Urinary bladder (tissue), 3 donors: ENCODE measurements at regions not wholly inside any gene's neighbourhood (a gene's known extent, or its start where the extent isn't known, plus 50 kb on each side); places are given as distances from the start of the nearest gene placed in this dataset.

Experiments
- DNase-seq: peaks from one replicate; pipeline ENCODE4 v3.0.0-alpha.2; 2015; ENCODE audit errors: extremely low spot score
- H3K27ac ChIP-seq: one replicate; pipeline ENCODE4 v1.5.1; 2013; ENCODE audit warnings: low read depth, mild to moderate bottlenecking, moderate library complexity
- H3K36me3 ChIP-seq: one replicate; pipeline ENCODE4 v1.6.1; 2013; ENCODE audit warnings: mild to moderate bottlenecking, moderate library complexity; ENCODE audit not compliant: insufficient read depth
- H3K4me1 ChIP-seq: one replicate; pipeline ENCODE4 v1.6.1; 2013; ENCODE audit warnings: mild to moderate bottlenecking, moderate library complexity; ENCODE audit not compliant: insufficient read depth
- H3K4me3 ChIP-seq: one replicate; pipeline ENCODE4 v1.5.1; 2013; ENCODE audit warnings: low read depth, low read length
- WGBS: extraction: QIAGEN DNeasy Blood & Tissue Kit; methylation state at CpG from one replicate; pipeline ENCODE4 v1.1.7; 2013; 5-methylcytosine and 5-hydroxymethylcytosine counted together
- donor health status: healthy with polysubstance abuse.
- donor health status: healthy.

GRCh38 chr5:17436761-17437221 is 61.2 kb upstream of the TAF11L2 start:
- Histone ChIP-seq H3K4me3 (no peak overlapping the region), H3K4me1 (no peaks in the 10 kb centered on the region), H3K27ac (no peak overlapping the region), H3K36me3 (no peaks in the 10 kb centered on the region)
- 45% methylated on average over 4 of the region's 4 CpGs for WGBS
- DNase-seq, result no peak

DNA sequence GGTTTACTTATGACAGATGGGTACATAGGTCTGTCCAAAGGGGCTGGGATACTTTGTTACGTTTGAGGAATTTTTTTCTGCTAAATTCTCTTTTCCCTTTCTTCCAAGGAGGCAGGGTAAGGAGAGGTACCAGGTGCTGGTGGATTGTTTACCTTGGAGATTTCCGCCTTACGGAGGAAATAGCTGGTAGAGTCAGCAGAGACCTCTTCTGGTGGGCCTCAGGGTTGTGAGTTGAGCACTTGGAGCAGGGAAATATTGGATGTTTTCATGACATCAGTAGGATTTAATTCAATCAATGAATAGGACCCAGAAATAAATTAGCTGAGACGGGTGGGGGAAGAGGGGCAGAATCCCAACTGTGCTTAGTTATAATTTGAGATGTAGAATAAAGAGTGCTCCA is 60.0 kb upstream of the TAF11L2 start:
- Histone ChIP-seq H3K4me1 (no peaks in the 10 kb centered on the region), H3K36me3 (no peaks in the 10 kb centered on the region), H3K27ac (no peak overlapping the region), H3K4me3 (no peak overlapping the region)
- 94% methylated on average over 4 of the region's 4 CpGs for WGBS
- no peak for DNase-seq

- no peaks in the 10 kb centered on the region for H3K4me1 ChIP-seq
- DNase-seq, result no peak
- H3K27ac ChIP-seq, result no peak overlapping the region
- no peaks in the 10 kb centered on the region for H3K36me3 ChIP-seq
- no peak overlapping the region for H3K4me3 ChIP-seq
These were observed 58.1 kb upstream of the TAF11L2 start for GRCh38 chr5:17439956-17440355.

GRCh38 chr5:17440766-17441165 is 57.3 kb upstream of the TAF11L2 start:
- no peak overlapping the region for H3K4me3 ChIP-seq
- no peaks in the 10 kb centered on the region for H3K4me1 ChIP-seq
- DNase-seq, result no peak
- H3K27ac ChIP-seq, result no peak overlapping the region
- no peaks in the 10 kb centered on the region for H3K36me3 ChIP-seq

DNA sequence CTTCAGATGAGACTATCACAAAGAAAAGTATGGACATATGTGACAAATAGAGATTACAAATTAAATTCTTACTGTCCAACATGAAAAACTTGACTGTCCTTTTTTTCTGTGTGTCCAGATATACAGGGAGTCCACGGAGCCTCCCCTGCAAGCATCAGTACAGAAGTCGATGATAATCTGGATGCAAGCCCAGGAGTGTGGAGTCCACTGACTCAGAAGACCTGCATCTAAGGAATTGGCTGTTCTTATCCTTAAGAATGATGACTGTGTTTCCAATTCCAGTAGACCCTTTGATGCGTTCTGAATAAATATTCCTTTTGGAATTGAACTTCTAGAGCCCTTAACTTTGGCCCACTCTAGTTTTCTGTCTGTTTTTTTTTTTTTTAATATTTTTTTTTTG is 56.7 kb upstream of the TAF11L2 start:
- 72% methylated on average over 3 of the region's 3 CpGs for WGBS
- Histone ChIP-seq H3K36me3 (no peaks in the 10 kb centered on the region), H3K27ac (no peak overlapping the region), H3K4me1 (no peaks in the 10 kb centered on the region), H3K4me3 (no peak overlapping the region)
- no peak for DNase-seq

DNA sequence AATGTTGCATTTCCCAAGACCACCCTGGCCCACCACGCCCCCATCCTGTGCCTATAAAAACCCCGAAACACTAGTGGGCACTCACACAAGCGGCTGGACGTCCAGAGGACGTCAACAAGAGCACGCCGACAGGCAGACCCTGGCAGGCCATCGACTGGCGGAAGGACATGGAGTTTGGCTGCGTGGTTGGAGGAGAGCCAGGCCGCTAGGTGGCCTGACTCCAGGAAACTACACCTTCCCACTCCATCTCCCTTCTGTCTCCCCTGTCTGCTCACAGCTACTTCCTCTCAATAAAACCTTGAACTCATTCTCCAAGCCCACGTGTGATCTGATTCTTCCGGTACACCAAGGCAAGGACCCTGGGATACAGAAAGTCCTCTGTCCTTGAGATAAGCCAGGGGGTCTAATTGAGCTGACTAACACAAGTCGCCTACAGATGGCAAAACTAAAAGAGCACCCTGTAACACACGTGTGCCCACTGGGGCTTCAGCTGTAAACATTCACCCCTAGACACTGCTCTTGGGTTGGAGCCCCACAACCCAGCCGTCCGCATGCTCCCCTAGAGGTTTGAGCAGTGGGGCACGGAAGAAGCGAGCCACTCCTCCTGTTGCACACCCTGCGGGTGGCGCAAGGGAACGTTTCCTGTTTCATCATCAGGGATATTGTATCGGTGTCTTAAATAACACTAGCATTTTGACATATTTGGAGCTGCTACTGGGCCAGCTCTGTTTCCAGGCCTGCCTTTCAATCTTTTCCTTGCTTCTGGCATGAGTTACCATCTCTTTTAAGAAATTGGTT is 54.5 kb upstream of the TAF11L2 start:
- Histone ChIP-seq H3K4me3 (no peak overlapping the region), H3K27ac (no peak overlapping the region), H3K4me1 (no peaks in the 10 kb centered on the region), H3K36me3 (no peaks in the 10 kb centered on the region)
- DNase-seq, result no peak
- 93% methylated on average over 23 of the region's 23 CpGs for WGBS

DNA sequence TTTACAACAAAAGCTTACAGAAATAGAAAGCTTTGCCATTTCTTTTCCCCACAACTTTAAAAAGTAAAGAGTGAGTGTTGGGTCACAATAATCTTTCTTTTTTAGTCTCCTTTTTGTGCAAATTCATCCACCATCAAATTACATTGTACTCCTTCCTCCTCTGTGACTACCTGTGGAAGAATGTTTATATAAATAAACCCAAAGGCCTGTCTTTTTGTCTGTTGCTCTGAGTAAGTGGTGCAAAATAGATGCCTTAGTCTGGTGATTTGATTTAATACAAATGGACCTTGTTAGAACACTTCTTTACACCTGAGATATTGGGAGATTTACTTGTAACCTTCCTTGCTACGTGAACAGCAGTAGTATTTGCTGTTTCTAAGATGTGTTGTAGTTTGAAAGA is 53.5 kb upstream of the TAF11L2 start:
- 87% methylated on average over 1 of the region's 1 CpG for WGBS
- DNase-seq, result no peak

GRCh38 chr5:17445185-17445584 is 52.8 kb upstream of the TAF11L2 start:
- no peak for DNase-seq
- no peaks in the 10 kb centered on the region for H3K4me1 ChIP-seq
- 83% methylated on average over 2 of the region's 2 CpGs for WGBS
- H3K4me3 ChIP-seq, result no peak overlapping the region
- no peaks in the 10 kb centered on the region for H3K36me3 ChIP-seq
- no peak overlapping the region for H3K27ac ChIP-seq

More for the DNA sequence above, 53.5 kb upstream of the TAF11L2 start:
- Histone ChIP-seq H3K4me1 (no peaks in the 10 kb centered on the region), H3K36me3 (no peaks in the 10 kb centered on the region), H3K4me3 (no peak overlapping the region), H3K27ac (no peak overlapping the region)
